DND-41 (cell line): ENCODE measurements at regions not wholly inside any gene's neighbourhood (a gene's known extent, or its start where the extent isn't known, plus 50 kb on each side); places are given as distances from the start of the nearest gene placed in this dataset.

Source experiments
- ATAC-seq: fragments of 200-7000 bp; cut with Tn5 transposase; 3 replicates; pipeline ENCODE4 v1.9.1; 2021; ENCODE audit warnings: low read depth; ENCODE audit not compliant: insufficient read depth
- DNase-seq: peaks from one replicate; pipeline ENCODE4 v3.0.0-alpha.2; 2020
- H2AFZ ChIP-seq: 2 replicates; pipeline ENCODE4 v1.6.0; 2012; ENCODE audit warnings: low read depth, low read length
- H3K27ac ChIP-seq: 2 replicates; pipeline ENCODE4 v1.5.1; 2012; ENCODE audit warnings: low read length, inconsistent platforms
- H3K27me3 ChIP-seq: fragments of 200-600 bp; sonication (generic); 2 replicates; pipeline ENCODE4 v1.6.0; 2012; ENCODE audit warnings: low read length, mild to moderate bottlenecking, inconsistent platforms; ENCODE audit not compliant: insufficient read depth, poor library complexity
- H3K36me3 ChIP-seq: 2 replicates; pipeline ENCODE4 v1.5.1; 2012; ENCODE audit warnings: low read length, inconsistent platforms; ENCODE audit not compliant: insufficient read depth
- H3K4me1 ChIP-seq: 2 replicates; pipeline ENCODE4 v1.5.1; 2012; ENCODE audit warnings: mild to moderate bottlenecking, low read length; ENCODE audit not compliant: insufficient read depth
- H3K4me2 ChIP-seq: 2 replicates; pipeline ENCODE4 v1.6.0; 2012; ENCODE audit warnings: mild to moderate bottlenecking, moderate library complexity, low read length, inconsistent platforms; ENCODE audit not compliant: insufficient read depth
- H3K4me3 ChIP-seq, 2 experiments: fragments of 200-600 bp in 1 of 2; shearing (Covaris generic) in 1 of 2; 2 replicates each; pipeline ENCODE4 v1.5.1; 2012 to 2016; ENCODE audit warnings: inconsistent platforms in 2 of 2, low read length in 2 of 2, mild to moderate bottlenecking in 2 of 2, low read depth in 1 of 2, moderate library complexity in 1 of 2
- H3K79me2 ChIP-seq: 2 replicates; pipeline ENCODE4 v1.6.0; 2012; ENCODE audit warnings: low read length, inconsistent platforms; ENCODE audit not compliant: insufficient read depth
- H3K9ac ChIP-seq: 2 replicates; pipeline ENCODE4 v1.6.0; 2012; ENCODE audit warnings: low read depth, mild to moderate bottlenecking, inconsistent platforms, low read length, moderate library complexity
- H3K9me3 ChIP-seq: 2 replicates; pipeline ENCODE4 v1.5.1; 2012; ENCODE audit warnings: low read length, moderate library complexity, mild to moderate bottlenecking, inconsistent platforms; ENCODE audit not compliant: insufficient read depth, severe bottlenecking
- H4K20me1 ChIP-seq: 2 replicates; pipeline ENCODE4 v1.6.0; 2012; ENCODE audit warnings: low read length; ENCODE audit not compliant: insufficient read depth
- CTCF ChIP-seq: IDR thresholded peaks from 2 replicates; pipeline ENCODE4 v1.5.1; 2012; ENCODE audit warnings: borderline replicate concordance, low read length, moderate library complexity, mild to moderate bottlenecking; ENCODE audit not compliant: poor library complexity, severe bottlenecking; ENCODE audit errors: extremely low read depth
- EZH2 ChIP-seq: IDR thresholded peaks from 3 replicates; pipeline ENCODE4 v1.6.1; 2012; ENCODE audit warnings: borderline replicate concordance, low read depth, mild to moderate bottlenecking, moderate library complexity, low read length, inconsistent platforms; ENCODE audit not compliant: severe bottlenecking

DNA sequence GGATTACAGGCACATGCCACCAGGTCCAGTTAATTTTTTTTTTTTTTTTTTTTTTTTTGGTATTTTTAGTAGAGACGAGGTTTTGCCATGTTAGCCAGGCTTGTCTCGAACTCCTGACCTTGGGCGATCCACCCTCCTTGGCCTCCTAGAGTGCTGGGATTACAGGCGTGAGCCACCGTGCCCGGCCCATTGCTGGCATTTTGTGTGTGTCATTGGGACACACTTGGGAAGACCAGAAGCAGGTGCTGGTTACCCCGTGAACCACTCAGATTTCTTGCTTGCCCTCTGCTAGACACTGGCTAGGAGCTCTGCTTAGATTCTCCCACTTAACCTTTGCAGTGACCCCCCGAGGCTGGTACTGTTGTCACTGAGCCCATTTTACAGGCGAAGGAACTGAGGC lies 229.3 kb downstream of the IRF8 start:
- H2AFZ ChIP-seq: no peak overlapping the region
- H3K9ac ChIP-seq: no peak overlapping the region
- H3K9me3 ChIP-seq: no peaks in the 10 kb centered on the region
- no peak for ATAC-seq
- TF ChIP-seq CTCF (no peak), EZH2 (no peak)
- H3K27me3 ChIP-seq: peaks cover 5% of the 10 kb centered on the region
- H3K4me2 ChIP-seq: no peak overlapping the region
- no peaks in the 10 kb centered on the region for H3K4me1 ChIP-seq
- no peaks in the 10 kb centered on the region for H4K20me1 ChIP-seq
- H3K36me3 ChIP-seq: no peaks in the 10 kb centered on the region
- H3K4me3 ChIP-seq: no peak overlapping the region
- no peak overlapping the region for H3K27ac ChIP-seq
- no peaks in the 10 kb centered on the region for H3K79me2 ChIP-seq
- DNase-seq: no peak

DNA sequence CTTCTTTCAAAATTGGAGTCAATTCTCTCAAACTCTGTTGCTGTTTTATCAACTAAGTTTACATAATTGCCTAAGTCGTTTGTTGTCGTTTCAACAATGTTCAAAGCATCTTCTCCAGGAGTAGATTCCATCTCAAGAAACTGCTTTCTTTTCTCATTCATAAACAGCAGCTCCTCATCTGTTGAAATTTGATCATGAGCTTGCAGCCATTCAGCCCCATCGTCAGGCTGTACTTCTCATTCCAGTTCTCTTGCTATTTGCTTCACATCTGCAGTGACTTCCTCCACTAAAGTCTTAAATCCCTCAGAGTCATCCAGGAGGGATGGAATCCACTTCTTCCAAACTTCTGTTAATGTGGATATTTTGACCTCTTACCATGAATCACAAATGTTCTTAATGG lies 230.6 kb downstream of the IRF8 start:
- TF ChIP-seq EZH2: no peak
- TF ChIP-seq CTCF: no peak
- no peaks in the 10 kb centered on the region for H3K79me2 ChIP-seq
- no peaks in the 10 kb centered on the region for H4K20me1 ChIP-seq
- no peak overlapping the region for H3K9ac ChIP-seq
- H3K4me3 ChIP-seq: no peak overlapping the region
- no peaks in the 10 kb centered on the region for H3K4me1 ChIP-seq
- no peaks in the 10 kb centered on the region for H3K9me3 ChIP-seq
- H2AFZ ChIP-seq: no peak overlapping the region
- no peak overlapping the region for H3K27ac ChIP-seq
- ATAC-seq: no peak
- H3K4me2 ChIP-seq: no peak overlapping the region
- H3K27me3 ChIP-seq: peaks cover 5% of the 10 kb centered on the region
- no peak for DNase-seq
- no peaks in the 10 kb centered on the region for H3K36me3 ChIP-seq

GRCh38 chr16:86133377-86133776 lies 234.4 kb downstream of the IRF8 start:
- TF ChIP-seq EZH2 (no peak), CTCF (no peak)
- Histone ChIP-seq H4K20me1 (no peaks in the 10 kb centered on the region), H3K36me3 (no peaks in the 10 kb centered on the region), H3K9me3 (no peaks in the 10 kb centered on the region), H3K4me2 (no peak overlapping the region), H3K4me3 (no peak overlapping the region), H3K27ac (no peak overlapping the region), H2AFZ (no peak overlapping the region), H3K79me2 (no peaks in the 10 kb centered on the region), H3K4me1 (no peaks in the 10 kb centered on the region), H3K9ac (no peak overlapping the region), H3K27me3 (peaks cover 9% of the 10 kb centered on the region)
- no peak for ATAC-seq
- DNase-seq: no peak

DNA sequence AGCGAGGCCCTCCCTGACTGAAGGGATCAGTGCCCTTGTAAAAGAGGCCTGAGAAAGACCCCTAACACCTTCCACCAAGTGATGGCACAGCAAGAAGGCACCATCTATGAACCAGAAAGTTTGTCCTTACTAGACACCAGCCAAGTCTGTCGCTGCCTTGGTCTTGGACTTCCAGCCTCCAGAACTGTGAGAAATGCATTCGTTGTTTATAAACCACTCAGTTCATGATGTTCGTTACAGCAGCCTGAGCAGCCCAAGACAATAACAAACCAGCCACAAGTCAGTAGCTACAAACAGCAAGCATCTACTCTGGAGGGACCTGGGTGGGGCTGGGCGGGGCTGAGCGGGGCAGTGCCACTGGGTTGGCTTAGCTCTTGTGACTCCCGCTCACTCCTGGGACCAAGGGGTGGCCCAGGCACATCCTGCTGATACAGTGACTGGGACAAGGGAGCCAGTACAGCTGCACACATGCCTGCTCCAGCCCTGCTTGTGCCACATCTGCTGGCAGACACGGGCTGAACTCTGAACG lies 234.9 kb downstream of the IRF8 start:
- Histone ChIP-seq H3K36me3 (no peaks in the 10 kb centered on the region), H3K9me3 (no peaks in the 10 kb centered on the region), H3K79me2 (no peaks in the 10 kb centered on the region), H3K4me2 (no peak overlapping the region), H3K27me3 (peaks cover 10% of the 10 kb centered on the region), H3K4me1 (no peaks in the 10 kb centered on the region), H2AFZ (no peak overlapping the region), H4K20me1 (no peaks in the 10 kb centered on the region), H3K4me3 (no peak overlapping the region), H3K9ac (no peak overlapping the region), H3K27ac (no peak overlapping the region)
- TF ChIP-seq CTCF (no peak), EZH2 (no peak)
- ATAC-seq (no peak), DNase-seq (no peak)
